ENCODE measurements at regions not wholly inside any gene's neighbourhood (a gene's known extent, or its start where the extent isn't known, plus 50 kb on each side); places are given as distances from the start of the nearest gene placed in this dataset.

- no peak for TF ChIP-seq ZSCAN12 (CRISPR knock-in tag; IDR thresholded peaks at IDR 0.05)
- no peak for TF ChIP-seq SOX6 (IDR thresholded peaks at IDR 0.05)
- peak; percentile 64 for TF ChIP-seq SOX6 (CRISPR knock-in tag; IDR thresholded peaks at IDR 0.05)
- TF ChIP-seq SOX13 (IDR thresholded peaks at IDR 0.05): no peak
- TF ChIP-seq SOX13 (CRISPR knock-in tag; conservative IDR thresholded peaks at IDR 0.05 in 1 of 2, IDR thresholded peaks at IDR 0.05 in 1 of 2): peak in 1 of 2 experiments; percentile 56; a peak in 1 of 4 replicates
- TF ChIP-seq MEF2D (CRISPR knock-in tag; IDR thresholded peaks at IDR 0.05): no peak
- TF ChIP-seq NFE2 (CRISPR knock-in tag; IDR thresholded peaks at IDR 0.05): no peak
- TF ChIP-seq E2F1 (CRISPR knock-in tag; IDR thresholded peaks at IDR 0.05): no peak
- TF ChIP-seq ZNF747 (CRISPR knock-in tag; IDR thresholded peaks at IDR 0.05; ENCODE audit: borderline replicate concordance): no peak
- TF ChIP-seq ZNF609 (CRISPR knock-in tag; IDR thresholded peaks at IDR 0.05; ENCODE audit: borderline replicate concordance): no peak
- 0 out of 2 replicates have a peak, but pooled peaks have one; percentile 80 for TF ChIP-seq IRF1 (CRISPR knock-in tag; IDR thresholded peaks at IDR 0.05; ENCODE audit: low read depth)
- no peak for TF ChIP-seq SMARCE1 (IDR thresholded peaks at IDR 0.05; ENCODE audit: borderline replicate concordance)
- TF ChIP-seq ATF5 (CRISPR knock-in tag; IDR thresholded peaks at IDR 0.05; ENCODE audit: low read depth): no peak
- peak; percentile 59; the same call in 1 of the 2 replicates for TF ChIP-seq SOX5 (CRISPR knock-in tag; IDR thresholded peaks at IDR 0.05; ENCODE audit: borderline replicate concordance)
- no peak for TF ChIP-seq DPF2 (CRISPR knock-in tag; IDR thresholded peaks at IDR 0.05; ENCODE audit: borderline replicate concordance, low read depth)
- no peak for TF ChIP-seq PAWR (CRISPR knock-in tag; IDR thresholded peaks at IDR 0.05; ENCODE audit: borderline replicate concordance)
- TF ChIP-seq NR2F6 (IDR thresholded peaks at IDR 0.05): no peak
- peak; percentile 30; the same call in 1 of the 2 replicates for TF ChIP-seq NR2F6 (CRISPR knock-in tag; IDR thresholded peaks at IDR 0.05)
- 0 out of 4 replicates have a peak, but pooled peaks of 1 of the 2 experiments have one; percentile 21 for TF ChIP-seq NR2F1 (CRISPR knock-in tag; IDR thresholded peaks at IDR 0.05)
- TF ChIP-seq HOXD1 (CRISPR knock-in tag; IDR thresholded peaks at IDR 0.05): no peak
- no peak for TF ChIP-seq ZZZ3 (CRISPR knock-in tag; IDR thresholded peaks at IDR 0.05; ENCODE audit: borderline replicate concordance)
- TF ChIP-seq KMT2B (CRISPR knock-in tag; IDR thresholded peaks at IDR 0.05): no peak
- no peak for TF ChIP-seq ZNF382 (CRISPR knock-in tag; IDR thresholded peaks at IDR 0.05; ENCODE audit: borderline replicate concordance)
Observed at GRCh38 chr6:85865420-85866369, 223.0 kb upstream of the SYNCRIP start (continued).
